ENCODE measurements at regions not wholly inside any gene's neighbourhood (a gene's known extent, or its start where the extent isn't known, plus 50 kb on each side); places are given as distances from the start of the nearest gene placed in this dataset.
A peak's percentile ranks its signal among the peaks of the same experiment; 100 is the strongest.

DNA sequence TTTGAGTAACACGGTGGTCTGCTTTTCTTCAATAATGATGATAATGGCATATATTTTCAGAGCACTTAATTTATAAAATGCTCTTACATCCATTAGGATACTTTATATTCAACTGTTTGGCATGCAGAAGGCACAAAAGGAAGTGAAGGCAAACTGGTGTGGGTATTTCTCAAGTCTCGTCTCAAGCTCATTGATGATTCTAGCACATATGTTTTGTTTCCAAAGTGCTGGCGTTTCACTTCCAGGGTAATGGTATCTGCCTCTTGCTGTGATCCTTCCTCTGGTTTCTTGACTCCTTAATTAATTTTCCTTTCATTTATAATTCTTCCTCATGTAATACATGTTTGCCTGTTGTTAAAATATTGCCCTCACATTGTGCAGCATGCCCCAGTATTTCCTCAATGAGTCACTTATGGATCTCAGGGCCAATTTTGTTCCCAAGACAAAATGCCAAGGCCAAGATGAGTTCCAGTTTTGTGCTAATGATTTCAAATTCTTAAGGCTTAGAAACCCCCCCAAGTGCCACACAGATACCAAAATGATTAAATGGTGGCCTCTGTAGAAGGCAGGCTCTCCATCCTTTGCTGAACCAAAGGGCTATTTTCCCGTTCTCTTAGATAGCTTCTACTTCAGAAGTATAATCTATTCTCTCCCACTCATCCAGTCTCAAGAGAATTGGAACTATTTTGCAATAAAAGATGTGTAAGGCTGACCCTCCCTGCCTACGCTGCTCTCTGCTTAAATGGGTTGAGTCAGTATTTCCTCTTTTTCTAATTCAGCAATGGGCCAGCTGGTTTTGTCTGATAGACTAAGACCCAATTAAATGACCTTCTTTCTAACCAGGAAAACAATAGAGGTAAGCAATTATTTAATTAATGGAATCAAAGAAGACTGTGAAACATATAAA, 171.2 kb downstream of the ZNF365 start:
- Histone ChIP-seq H3K27ac (replicated peaks) (peak overlapping the region; percentile 52), H3K36me3 (no peaks in the 10 kb centered on the region), H3K4me1 (no peaks in the 10 kb centered on the region), H3K4me3 (no peak overlapping the region), H3K27me3 (ENCODE audit: low read depth) (no peaks in the 10 kb centered on the region), H3K9me3 (replicated peaks) (no peaks in the 10 kb centered on the region)
- intact Hi-C loops (cut with micrococcal nuclease), result no loop called here
- TF ChIP-seq, protein P1, sequence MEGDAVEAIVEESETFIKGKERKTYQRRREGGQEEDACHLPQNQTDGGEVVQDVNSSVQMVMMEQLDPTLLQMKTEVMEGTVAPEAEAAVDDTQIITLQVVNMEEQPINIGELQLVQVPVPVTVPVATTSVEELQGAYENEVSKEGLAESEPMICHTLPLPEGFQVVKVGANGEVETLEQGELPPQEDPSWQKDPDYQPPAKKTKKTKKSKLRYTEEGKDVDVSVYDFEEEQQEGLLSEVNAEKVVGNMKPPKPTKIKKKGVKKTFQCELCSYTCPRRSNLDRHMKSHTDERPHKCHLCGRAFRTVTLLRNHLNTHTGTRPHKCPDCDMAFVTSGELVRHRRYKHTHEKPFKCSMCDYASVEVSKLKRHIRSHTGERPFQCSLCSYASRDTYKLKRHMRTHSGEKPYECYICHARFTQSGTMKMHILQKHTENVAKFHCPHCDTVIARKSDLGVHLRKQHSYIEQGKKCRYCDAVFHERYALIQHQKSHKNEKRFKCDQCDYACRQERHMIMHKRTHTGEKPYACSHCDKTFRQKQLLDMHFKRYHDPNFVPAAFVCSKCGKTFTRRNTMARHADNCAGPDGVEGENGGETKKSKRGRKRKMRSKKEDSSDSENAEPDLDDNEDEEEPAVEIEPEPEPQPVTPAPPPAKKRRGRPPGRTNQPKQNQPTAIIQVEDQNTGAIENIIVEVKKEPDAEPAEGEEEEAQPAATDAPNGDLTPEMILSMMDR (IDR thresholded peaks at IDR 0.05; ENCODE audit: borderline replicate concordance), result no peak
- DNase-seq, result no peak

- Histone ChIP-seq H3K4me1 (no peaks in the 10 kb centered on the region), H3K36me3 (no peaks in the 10 kb centered on the region), H3K9me3 (replicated peaks) (no peaks in the 10 kb centered on the region), H3K27ac (replicated peaks) (no peak overlapping the region), H3K27me3 (ENCODE audit: low read depth) (peaks cover 6% of the 10 kb centered on the region), H3K4me3 (no peak overlapping the region)
- TF ChIP-seq, protein P1 (IDR thresholded peaks at IDR 0.05; ENCODE audit: borderline replicate concordance), result no peak
- intact Hi-C loops (cut with micrococcal nuclease), result no loop called here
- no peak for DNase-seq
Measured at GRCh38 chr10:62548686-62549085, 174.5 kb downstream of the ZNF365 start.

- H3K27me3 ChIP-seq (ENCODE audit: low read depth), result peaks cover 18% of the 10 kb centered on the region
- TF ChIP-seq, protein P1 (IDR thresholded peaks at IDR 0.05; ENCODE audit: borderline replicate concordance), result no peak
- no peaks in the 10 kb centered on the region for H3K36me3 ChIP-seq
- H3K4me1 ChIP-seq, result no peaks in the 10 kb centered on the region
- no peak overlapping the region for H3K4me3 ChIP-seq
- H3K9me3 ChIP-seq (replicated peaks), result no peaks in the 10 kb centered on the region
- H3K27ac ChIP-seq (replicated peaks), result no peak overlapping the region
- intact Hi-C loops (cut with micrococcal nuclease), result no loop called here
- no peak for DNase-seq
Measured at GRCh38 chr10:62550173-62550572, 176.0 kb downstream of the ZNF365 start.

- intact Hi-C loops (cut with micrococcal nuclease), result no loop called here
- TF ChIP-seq, protein P1 (IDR thresholded peaks at IDR 0.05; ENCODE audit: borderline replicate concordance), result peak; percentile 56
- Histone ChIP-seq H3K27ac (replicated peaks) (no peak overlapping the region), H3K4me1 (no peaks in the 10 kb centered on the region), H3K27me3 (ENCODE audit: low read depth) (peaks cover 39% of the 10 kb centered on the region), H3K9me3 (replicated peaks) (no peaks in the 10 kb centered on the region), H3K4me3 (no peak overlapping the region), H3K36me3 (no peaks in the 10 kb centered on the region)
- no peak for DNase-seq
Measured at GRCh38 chr10:62554632-62555199, 180.5 kb downstream of the ZNF365 start.

DNA sequence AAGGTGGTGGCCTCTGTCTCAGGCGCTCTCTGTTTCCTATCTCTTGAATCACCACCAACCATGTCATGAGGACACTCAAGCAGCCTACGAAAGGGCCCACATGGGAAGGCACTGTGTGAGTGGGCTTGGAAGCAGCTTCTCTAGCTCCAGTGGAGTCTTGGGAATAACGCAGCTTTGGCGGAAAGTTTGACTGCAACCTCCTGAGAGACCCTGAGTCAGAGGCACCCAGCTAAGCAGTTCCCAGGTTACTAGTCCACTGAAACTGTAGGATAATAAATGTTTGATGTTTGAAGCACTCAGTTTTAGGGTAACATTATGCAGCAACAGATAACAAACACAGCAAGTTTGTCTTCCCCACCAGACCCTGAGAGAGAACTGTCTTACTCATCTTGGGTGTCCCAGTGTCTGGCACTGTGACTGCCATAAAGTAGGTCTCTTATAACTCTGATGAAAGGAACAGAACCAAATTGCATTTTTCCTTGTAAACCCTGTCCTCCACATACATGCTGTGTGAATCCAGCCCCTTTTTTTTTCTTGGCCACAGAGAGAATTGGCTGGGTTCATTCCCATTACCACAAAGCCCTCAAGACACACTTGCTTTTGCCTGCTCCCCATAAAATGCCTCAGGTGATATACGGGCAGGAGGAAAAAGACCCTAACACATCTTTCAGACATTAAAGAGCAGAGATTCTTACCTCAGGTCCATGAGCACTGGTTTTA, 185.5 kb downstream of the ZNF365 start:
- no peak for DNase-seq
- TF ChIP-seq, protein P1 (IDR thresholded peaks at IDR 0.05; ENCODE audit: borderline replicate concordance), result no peak
- H3K4me1 ChIP-seq, result peaks cover 4% of the 10 kb centered on the region
- no peaks in the 10 kb centered on the region for H3K36me3 ChIP-seq
- no peaks in the 10 kb centered on the region for H3K9me3 ChIP-seq (replicated peaks)
- intact Hi-C loops (cut with micrococcal nuclease), result no loop called here
- H3K4me3 ChIP-seq, result no peak overlapping the region
- no peak overlapping the region for H3K27ac ChIP-seq (replicated peaks)
- H3K27me3 ChIP-seq (ENCODE audit: low read depth), result peaks cover 26% of the 10 kb centered on the region

Data from left ventricle myocardium inferior (tissue), 1 donor.